A549 (cell line): ENCODE measurements at regions not wholly inside any gene's neighbourhood (a gene's known extent, or its start where the extent isn't known, plus 50 kb on each side); places are given as distances from the start of the nearest gene placed in this dataset.

ENCODE experiments used
- CEBPB ChIP-seq, 2 experiments: fragments of >200 bp in 1 of 2; sonication (Bioruptor Twin) in 1 of 2; formaldehyde crosslinking in 1 of 2; IDR thresholded peaks; 2 replicates each; pipeline ENCODE4 v1.6.1; 2012 to 2016
- CHD4 ChIP-seq: fragments of 200-600 bp; sonication (generic); IDR thresholded peaks from 2 replicates; pipeline ENCODE4 v1.6.1; 2016; ENCODE audit warnings: antibody characterized with exemption, mild to moderate bottlenecking, borderline replicate concordance
- CTCF ChIP-seq: fragments of >200 bp; sonication (Bioruptor Twin); formaldehyde crosslinking; IDR thresholded peaks from 3 replicates; pipeline ENCODE4 v1.5.1; 2016
- EP300 ChIP-seq, 2 experiments: fragments of >200 bp; sonication (Bioruptor Twin); formaldehyde crosslinking; IDR thresholded peaks; 2 replicates in 1 of 2; 3 replicates in 1 of 2; pipeline ENCODE4 v1.6.1; 2016 to 2017
- JUN ChIP-seq, 2 experiments: fragments of >200 bp; sonication (Bioruptor Twin); formaldehyde crosslinking; IDR thresholded peaks; 2 replicates in 1 of 2; 3 replicates in 1 of 2; pipeline ENCODE4 v1.6.1; 2016 to 2017
- KDM1A ChIP-seq: fragments of 200-600 bp; sonication (generic); IDR thresholded peaks from 2 replicates; pipeline ENCODE4 v1.6.1; 2016; ENCODE audit warnings: low read depth, mild to moderate bottlenecking
- MAZ ChIP-seq: fragments of 150-350 bp; IDR thresholded peaks from 2 replicates; pipeline ENCODE4 v1.6.1; 2014; ENCODE audit warnings: antibody characterized with exemption, low read depth, low read length, borderline replicate concordance
- MYC ChIP-seq: IDR thresholded peaks from 2 replicates; pipeline ENCODE4 v1.6.1; 2012; ENCODE audit warnings: mild to moderate bottlenecking, inconsistent platforms, low read length, improper control_type of control experiment, borderline replicate concordance
- POLR2A ChIP-seq: IDR thresholded peaks from 2 replicates; pipeline ENCODE4 v1.6.1; 2012; ENCODE audit warnings: mild to moderate bottlenecking, low read length
- RARB ChIP-seq: fragments of 250-450 bp; sonication (Bioruptor Pico); IDR thresholded peaks from 2 replicates; pipeline ENCODE4 v1.8.0; 2021; ENCODE audit warnings: mild to moderate bottlenecking, moderate library complexity
- REST ChIP-seq: fragments of 200-600 bp; sonication (generic); IDR thresholded peaks from 2 replicates; pipeline ENCODE4 v1.6.1; 2016; ENCODE audit warnings: antibody characterized with exemption, mild to moderate bottlenecking, moderate library complexity

- no peak for TF ChIP-seq CTCF
- no peak for TF ChIP-seq REST
- no peak for TF ChIP-seq POLR2A
- TF ChIP-seq CEBPB (IDR thresholded peaks at IDR 0.05), result no peak
- no peak for TF ChIP-seq KDM1A
- TF ChIP-seq CHD4, result no peak
- TF ChIP-seq RARB (CRISPR knock-in tag), result no peak
- no peak for TF ChIP-seq EP300 (IDR thresholded peaks at IDR 0.05)
- TF ChIP-seq MAZ, result no peak
- no peak for TF ChIP-seq MYC
- TF ChIP-seq JUN (IDR thresholded peaks at IDR 0.05), result no peak
Observed at GRCh38 chr13:105202354-105202753, 1333.1 kb downstream of the EFNB2 start.
